GM20000 (cell line): ENCODE measurements at regions not wholly inside any gene's neighbourhood (a gene's known extent, or its start where the extent isn't known, plus 50 kb on each side); places are given as distances from the start of the nearest gene placed in this dataset.

ENCODE experiments used
- DNase-seq: peaks from one replicate; pipeline ENCODE4 v3.0.0; 2012; ENCODE audit warnings: low spot score
- CTCF ChIP-seq: IDR thresholded peaks from 2 replicates; pipeline ENCODE4 v1.5.1; 2012; ENCODE audit warnings: mild to moderate bottlenecking, control low read depth; ENCODE audit errors: extremely low read depth, missing control alignments

- peak; percentile 34 for DNase-seq
- TF ChIP-seq CTCF, result no peak
These were observed 200.4 kb upstream of the NFE2L3 start for GRCh38 chr7:25951414-25952260.

- DNase-seq, result no peak
- no peak for TF ChIP-seq CTCF
These were observed 199.5 kb upstream of the NFE2L3 start for GRCh38 chr7:25952261-25953057.

- DNase-seq, result no peak
- no peak for TF ChIP-seq CTCF
These were observed 198.1 kb upstream of the NFE2L3 start for GRCh38 chr7:25953859-25954258.

- no peak for TF ChIP-seq CTCF
These were observed 197.6 kb upstream of the NFE2L3 start for GRCh38 chr7:25954395-25954794.

GRCh38 chr7:25959168-25959734 is 192.7 kb upstream of the NFE2L3 start:
- DNase-seq, result no peak
- no peak for TF ChIP-seq CTCF

More at GRCh38 chr7:25954395-25954794, 197.6 kb upstream of the NFE2L3 start:
- no peak for DNase-seq

- TF ChIP-seq CTCF, result no peak
These were observed 188.3 kb upstream of the NFE2L3 start for GRCh38 chr7:25963733-25964132.

More at GRCh38 chr7:25963733-25964132, 188.3 kb upstream of the NFE2L3 start:
- no peak for DNase-seq
